ENCODE measurements at regions not wholly inside any gene's neighbourhood (a gene's known extent, or its start where the extent isn't known, plus 50 kb on each side); places are given as distances from the start of the nearest gene placed in this dataset.

DNA sequence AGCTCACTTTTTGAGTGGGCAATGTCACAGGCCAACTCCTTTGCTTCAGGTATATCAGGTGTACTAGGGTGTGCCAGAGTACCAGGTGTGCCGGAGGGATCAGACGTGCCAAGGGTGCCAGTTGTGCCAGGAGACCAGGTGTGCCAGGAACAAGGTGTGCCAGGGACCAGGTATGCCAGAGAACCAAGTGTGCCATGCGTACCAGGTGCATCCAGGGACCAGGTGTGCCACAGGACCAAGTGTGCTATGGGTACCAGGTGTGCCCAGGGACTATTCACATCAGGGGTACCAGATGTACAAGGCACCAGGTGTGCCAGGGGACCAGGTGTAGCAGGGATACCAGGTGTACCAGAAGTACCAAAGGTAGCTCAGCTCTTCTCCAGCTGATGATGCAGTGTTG is 174.7 kb upstream of the S1PR3 start:
- TF ChIP-seq, protein P1, sequence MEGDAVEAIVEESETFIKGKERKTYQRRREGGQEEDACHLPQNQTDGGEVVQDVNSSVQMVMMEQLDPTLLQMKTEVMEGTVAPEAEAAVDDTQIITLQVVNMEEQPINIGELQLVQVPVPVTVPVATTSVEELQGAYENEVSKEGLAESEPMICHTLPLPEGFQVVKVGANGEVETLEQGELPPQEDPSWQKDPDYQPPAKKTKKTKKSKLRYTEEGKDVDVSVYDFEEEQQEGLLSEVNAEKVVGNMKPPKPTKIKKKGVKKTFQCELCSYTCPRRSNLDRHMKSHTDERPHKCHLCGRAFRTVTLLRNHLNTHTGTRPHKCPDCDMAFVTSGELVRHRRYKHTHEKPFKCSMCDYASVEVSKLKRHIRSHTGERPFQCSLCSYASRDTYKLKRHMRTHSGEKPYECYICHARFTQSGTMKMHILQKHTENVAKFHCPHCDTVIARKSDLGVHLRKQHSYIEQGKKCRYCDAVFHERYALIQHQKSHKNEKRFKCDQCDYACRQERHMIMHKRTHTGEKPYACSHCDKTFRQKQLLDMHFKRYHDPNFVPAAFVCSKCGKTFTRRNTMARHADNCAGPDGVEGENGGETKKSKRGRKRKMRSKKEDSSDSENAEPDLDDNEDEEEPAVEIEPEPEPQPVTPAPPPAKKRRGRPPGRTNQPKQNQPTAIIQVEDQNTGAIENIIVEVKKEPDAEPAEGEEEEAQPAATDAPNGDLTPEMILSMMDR (tag by site-specific recombination; IDR thresholded peaks at IDR 0.05), result no peak
- TF ChIP-seq, protein P2, sequence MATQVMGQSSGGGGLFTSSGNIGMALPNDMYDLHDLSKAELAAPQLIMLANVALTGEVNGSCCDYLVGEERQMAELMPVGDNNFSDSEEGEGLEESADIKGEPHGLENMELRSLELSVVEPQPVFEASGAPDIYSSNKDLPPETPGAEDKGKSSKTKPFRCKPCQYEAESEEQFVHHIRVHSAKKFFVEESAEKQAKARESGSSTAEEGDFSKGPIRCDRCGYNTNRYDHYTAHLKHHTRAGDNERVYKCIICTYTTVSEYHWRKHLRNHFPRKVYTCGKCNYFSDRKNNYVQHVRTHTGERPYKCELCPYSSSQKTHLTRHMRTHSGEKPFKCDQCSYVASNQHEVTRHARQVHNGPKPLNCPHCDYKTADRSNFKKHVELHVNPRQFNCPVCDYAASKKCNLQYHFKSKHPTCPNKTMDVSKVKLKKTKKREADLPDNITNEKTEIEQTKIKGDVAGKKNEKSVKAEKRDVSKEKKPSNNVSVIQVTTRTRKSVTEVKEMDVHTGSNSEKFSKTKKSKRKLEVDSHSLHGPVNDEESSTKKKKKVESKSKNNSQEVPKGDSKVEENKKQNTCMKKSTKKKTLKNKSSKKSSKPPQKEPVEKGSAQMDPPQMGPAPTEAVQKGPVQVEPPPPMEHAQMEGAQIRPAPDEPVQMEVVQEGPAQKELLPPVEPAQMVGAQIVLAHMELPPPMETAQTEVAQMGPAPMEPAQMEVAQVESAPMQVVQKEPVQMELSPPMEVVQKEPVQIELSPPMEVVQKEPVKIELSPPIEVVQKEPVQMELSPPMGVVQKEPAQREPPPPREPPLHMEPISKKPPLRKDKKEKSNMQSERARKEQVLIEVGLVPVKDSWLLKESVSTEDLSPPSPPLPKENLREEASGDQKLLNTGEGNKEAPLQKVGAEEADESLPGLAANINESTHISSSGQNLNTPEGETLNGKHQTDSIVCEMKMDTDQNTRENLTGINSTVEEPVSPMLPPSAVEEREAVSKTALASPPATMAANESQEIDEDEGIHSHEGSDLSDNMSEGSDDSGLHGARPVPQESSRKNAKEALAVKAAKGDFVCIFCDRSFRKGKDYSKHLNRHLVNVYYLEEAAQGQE (tag by site-specific recombination; IDR thresholded peaks at IDR 0.05), result no peak
- no peak for TF ChIP-seq MYNN (tag by site-specific recombination; IDR thresholded peaks at IDR 0.05; ENCODE audit: borderline replicate concordance)
